Vagina (tissue), 2 donors: ENCODE measurements at regions not wholly inside any gene's neighbourhood (a gene's known extent, or its start where the extent isn't known, plus 50 kb on each side); places are given as distances from the start of the nearest gene placed in this dataset.
A peak's percentile ranks its signal among the peaks of the same experiment; 100 is the strongest.

Experiments used
- DNase-seq, 2 donors: peaks; one replicate each; pipeline ENCODE4 v3.0.0-alpha.2; 2017; ENCODE audit errors: extremely low spot score in 2 of 2
- H3K27ac ChIP-seq: fragments of 200-600 bp; sonication (generic); one replicate; pipeline ENCODE4 v1.5.1; 2019
- H3K27me3 ChIP-seq: fragments of 200-600 bp; sonication (generic); one replicate; pipeline ENCODE4 v1.5.1; 2019
- H3K36me3 ChIP-seq, 2 donors: fragments of 200-600 bp; sonication (generic); one replicate each; pipeline ENCODE4 v1.5.1; 2017 to 2019
- H3K4me1 ChIP-seq: fragments of 200-600 bp; sonication (generic); one replicate; pipeline ENCODE4 v1.5.1; 2019
- H3K4me3 ChIP-seq, 2 donors: fragments of 200-600 bp; sonication (generic); 1 replicate in 1 of 2; 2 replicates in 1 of 2; pipeline ENCODE4 v1.5.1; 2016 to 2019
- H3K9me3 ChIP-seq: fragments of 200-600 bp; sonication (generic); one replicate; pipeline ENCODE4 v1.5.1; 2019
- POLR2A ChIP-seq, 2 donors: fragments of 450-650 bp; IDR thresholded peaks; one replicate each; pipeline ENCODE4 v1.6.1; 2017; ENCODE audit warnings: antibody characterized with exemption in 2 of 2, mild to moderate bottlenecking in 2 of 2, moderate library complexity in 2 of 2
- POLR2AphosphoS5 ChIP-seq, 2 donors: sonication (generic); formaldehyde crosslinking; IDR thresholded peaks; one replicate each; pipeline ENCODE4 v1.9.0; 2017; ENCODE audit warnings: antibody characterized with exemption in 2 of 2, mild to moderate bottlenecking in 2 of 2, low read depth in 1 of 2; ENCODE audit not compliant: insufficient read depth in 1 of 2
- intact Hi-C: fragments of 100-400 bp; cut with DNase I; formaldehyde crosslinking; loops from one replicate; pipeline ENCODE4 v1.15.1; 2023
- TF ChIP-seq, protein P1 (sequence below), 3 experiments: fragments of 450-650 bp in 2 of 3; fragments of 200-600 bp in 1 of 3; sonication (generic) in 1 of 3; IDR thresholded peaks; one replicate each; pipeline ENCODE4 v1.5.1; 2017 to 2019; ENCODE audit warnings: antibody characterized with exemption in 3 of 3, mild to moderate bottlenecking in 2 of 3, moderate library complexity in 2 of 3

DNA sequence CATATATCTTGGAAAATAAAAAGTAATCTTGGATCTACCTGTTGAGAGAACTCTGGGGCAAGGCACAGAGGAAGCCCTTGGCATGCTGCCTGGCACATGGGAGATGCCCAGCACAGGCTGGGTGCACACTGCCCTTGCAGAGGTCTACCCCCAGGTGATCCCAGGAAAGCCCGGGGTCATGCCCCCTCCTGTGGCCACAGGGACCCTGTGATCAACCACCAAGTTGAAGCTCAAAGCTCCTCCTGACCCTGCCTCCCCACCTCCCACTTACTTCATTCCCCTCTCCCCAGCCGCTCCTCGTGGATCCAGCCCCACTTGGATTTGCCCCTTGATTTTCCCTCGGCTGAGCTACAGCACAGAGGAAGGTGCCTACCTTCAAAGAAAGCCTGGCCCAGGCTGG, 62.7 kb upstream of the LARS2 start:
- Histone ChIP-seq H3K36me3 (no peaks in the 10 kb centered on the region), H3K4me3 (no peak overlapping the region), H3K27me3 (no peaks in the 10 kb centered on the region), H3K9me3 (no peaks in the 10 kb centered on the region), H3K4me1 (no peaks in the 10 kb centered on the region), H3K27ac (no peak overlapping the region)
- DNase-seq, result peak in 1 of 2 donors; percentile 87
- intact Hi-C loops, result no loop called here
- no peak for TF ChIP-seq POLR2A (IDR thresholded peaks at IDR 0.05)
- TF ChIP-seq POLR2AphosphoS5 (IDR thresholded peaks at IDR 0.05; ENCODE audit: insufficient read depth in 1 of 2, low read depth in 1 of 2), result no peak
- TF ChIP-seq, protein P1, sequence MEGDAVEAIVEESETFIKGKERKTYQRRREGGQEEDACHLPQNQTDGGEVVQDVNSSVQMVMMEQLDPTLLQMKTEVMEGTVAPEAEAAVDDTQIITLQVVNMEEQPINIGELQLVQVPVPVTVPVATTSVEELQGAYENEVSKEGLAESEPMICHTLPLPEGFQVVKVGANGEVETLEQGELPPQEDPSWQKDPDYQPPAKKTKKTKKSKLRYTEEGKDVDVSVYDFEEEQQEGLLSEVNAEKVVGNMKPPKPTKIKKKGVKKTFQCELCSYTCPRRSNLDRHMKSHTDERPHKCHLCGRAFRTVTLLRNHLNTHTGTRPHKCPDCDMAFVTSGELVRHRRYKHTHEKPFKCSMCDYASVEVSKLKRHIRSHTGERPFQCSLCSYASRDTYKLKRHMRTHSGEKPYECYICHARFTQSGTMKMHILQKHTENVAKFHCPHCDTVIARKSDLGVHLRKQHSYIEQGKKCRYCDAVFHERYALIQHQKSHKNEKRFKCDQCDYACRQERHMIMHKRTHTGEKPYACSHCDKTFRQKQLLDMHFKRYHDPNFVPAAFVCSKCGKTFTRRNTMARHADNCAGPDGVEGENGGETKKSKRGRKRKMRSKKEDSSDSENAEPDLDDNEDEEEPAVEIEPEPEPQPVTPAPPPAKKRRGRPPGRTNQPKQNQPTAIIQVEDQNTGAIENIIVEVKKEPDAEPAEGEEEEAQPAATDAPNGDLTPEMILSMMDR (IDR thresholded peaks at IDR 0.05), result no peak

DNA sequence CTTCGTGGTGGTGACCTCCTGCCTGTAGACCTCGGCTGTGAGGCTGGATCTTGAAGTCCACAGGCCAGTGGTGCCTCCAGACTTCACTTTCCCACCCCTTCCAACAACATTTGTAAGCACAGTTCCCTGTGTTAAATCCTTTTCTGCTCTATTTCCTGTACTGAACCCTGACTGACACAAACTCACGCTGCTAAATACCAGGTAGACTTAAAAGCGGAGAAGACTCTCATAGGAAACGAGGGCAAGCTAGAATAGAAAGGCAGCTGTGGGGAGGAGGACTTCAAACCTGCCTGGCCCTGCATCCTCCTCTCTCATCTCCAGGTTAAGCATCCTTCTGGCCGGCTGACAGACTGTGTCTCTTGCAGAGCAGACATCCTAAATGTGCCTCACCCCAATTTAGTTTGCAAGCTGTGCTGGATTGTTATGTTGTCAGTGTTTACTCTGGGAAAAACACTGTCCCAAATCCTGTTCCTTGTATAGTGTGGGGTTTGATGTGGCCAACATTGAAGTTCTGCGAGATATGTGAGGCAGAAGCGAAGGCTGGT, 58.5 kb upstream of the LARS2 start:
- Histone ChIP-seq H3K4me3 (no peak overlapping the region), H3K9me3 (no peaks in the 10 kb centered on the region)
- intact Hi-C loops, result no loop called here

DNA sequence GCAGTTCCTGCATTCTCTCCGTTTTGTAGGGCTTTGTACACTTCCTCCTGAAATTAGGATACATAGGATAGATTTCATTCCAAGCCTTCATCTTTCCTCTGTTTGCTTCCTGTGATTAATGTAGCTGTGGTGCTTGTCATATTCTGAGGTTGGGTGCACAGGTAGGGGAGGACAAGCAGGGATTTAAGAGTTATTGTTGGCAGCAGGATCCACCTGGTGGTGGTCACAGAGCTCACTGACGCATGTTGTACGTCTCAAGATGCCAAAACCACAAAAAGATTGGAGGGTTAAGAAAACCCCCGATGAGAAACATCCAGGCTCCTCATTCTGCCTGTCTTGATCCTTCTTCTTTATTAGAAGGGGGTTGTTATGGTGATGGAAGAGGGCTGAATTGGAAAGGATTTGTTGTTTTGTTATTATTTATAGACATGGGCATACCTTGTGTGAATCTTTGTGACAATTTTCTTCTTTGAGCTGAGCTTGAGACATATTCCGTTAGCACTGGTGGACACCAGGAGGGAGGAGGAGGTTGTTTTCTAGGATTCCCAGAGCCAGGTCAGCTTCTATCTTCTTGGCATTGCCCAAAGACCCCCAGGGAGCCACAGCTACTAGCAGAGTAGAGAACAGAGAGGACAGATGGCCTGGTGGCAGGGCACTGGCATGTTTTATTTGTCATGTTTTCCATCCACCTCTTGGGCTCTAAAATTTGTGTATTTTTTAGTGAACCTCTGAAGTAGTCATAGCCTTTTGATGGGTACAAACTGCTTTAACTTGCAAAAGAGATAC, 57.7 kb upstream of the LARS2 start:
- no peaks in the 10 kb centered on the region for H3K36me3 ChIP-seq
- intact Hi-C loops, result no loop called here
- DNase-seq, result no peak
- no peak overlapping the region for H3K4me3 ChIP-seq
- H3K27me3 ChIP-seq, result no peaks in the 10 kb centered on the region
- H3K4me1 ChIP-seq, result no peaks in the 10 kb centered on the region
- TF ChIP-seq, protein P1 (IDR thresholded peaks at IDR 0.05), result no peak
- TF ChIP-seq POLR2A (IDR thresholded peaks at IDR 0.05), result no peak
- TF ChIP-seq POLR2AphosphoS5 (IDR thresholded peaks at IDR 0.05; ENCODE audit: insufficient read depth in 1 of 2, low read depth in 1 of 2), result no peak
- H3K9me3 ChIP-seq, result no peaks in the 10 kb centered on the region
- no peak overlapping the region for H3K27ac ChIP-seq

More for the DNA sequence above, 58.5 kb upstream of the LARS2 start:
- no peaks in the 10 kb centered on the region for H3K4me1 ChIP-seq
- no peaks in the 10 kb centered on the region for H3K27me3 ChIP-seq
- H3K27ac ChIP-seq, result no peak overlapping the region
- H3K36me3 ChIP-seq, result no peaks in the 10 kb centered on the region
- DNase-seq, result no peak
- TF ChIP-seq, protein P1 (IDR thresholded peaks at IDR 0.05), result no peak
- TF ChIP-seq POLR2A (IDR thresholded peaks at IDR 0.05) (no peak), POLR2AphosphoS5 (IDR thresholded peaks at IDR 0.05; ENCODE audit: insufficient read depth in 1 of 2, low read depth in 1 of 2) (no peak)

DNA sequence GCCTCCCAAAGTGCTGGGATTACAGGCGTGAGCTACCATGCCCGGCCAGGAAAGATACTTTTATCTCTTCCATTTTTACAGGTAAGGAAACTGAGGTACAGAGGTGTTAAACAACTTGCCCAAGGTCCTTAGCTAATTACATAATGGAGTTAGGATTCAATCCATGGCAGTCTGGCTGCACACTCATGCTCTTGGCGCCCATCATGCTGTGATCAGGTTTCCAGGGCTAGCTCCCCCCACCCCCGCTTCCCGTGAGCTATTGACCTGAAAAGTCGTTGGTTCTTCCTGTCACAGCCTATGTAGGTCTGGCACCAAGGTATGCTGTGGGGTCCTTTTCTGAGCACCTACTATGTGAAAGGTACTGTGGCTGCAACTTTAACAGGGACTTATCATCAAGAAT, 55.9 kb upstream of the LARS2 start:
- no peaks in the 10 kb centered on the region for H3K36me3 ChIP-seq
- H3K4me1 ChIP-seq, result no peaks in the 10 kb centered on the region
- no peak overlapping the region for H3K4me3 ChIP-seq
- DNase-seq, result no peak
- no peaks in the 10 kb centered on the region for H3K27me3 ChIP-seq
- no peak for TF ChIP-seq POLR2AphosphoS5 (IDR thresholded peaks at IDR 0.05; ENCODE audit: insufficient read depth in 1 of 2, low read depth in 1 of 2)
- no peak for TF ChIP-seq POLR2A (IDR thresholded peaks at IDR 0.05)
- TF ChIP-seq, protein P1 (IDR thresholded peaks at IDR 0.05), result no peak
- no peaks in the 10 kb centered on the region for H3K9me3 ChIP-seq
- intact Hi-C loops, result no loop called here
- no peak overlapping the region for H3K27ac ChIP-seq

DNA sequence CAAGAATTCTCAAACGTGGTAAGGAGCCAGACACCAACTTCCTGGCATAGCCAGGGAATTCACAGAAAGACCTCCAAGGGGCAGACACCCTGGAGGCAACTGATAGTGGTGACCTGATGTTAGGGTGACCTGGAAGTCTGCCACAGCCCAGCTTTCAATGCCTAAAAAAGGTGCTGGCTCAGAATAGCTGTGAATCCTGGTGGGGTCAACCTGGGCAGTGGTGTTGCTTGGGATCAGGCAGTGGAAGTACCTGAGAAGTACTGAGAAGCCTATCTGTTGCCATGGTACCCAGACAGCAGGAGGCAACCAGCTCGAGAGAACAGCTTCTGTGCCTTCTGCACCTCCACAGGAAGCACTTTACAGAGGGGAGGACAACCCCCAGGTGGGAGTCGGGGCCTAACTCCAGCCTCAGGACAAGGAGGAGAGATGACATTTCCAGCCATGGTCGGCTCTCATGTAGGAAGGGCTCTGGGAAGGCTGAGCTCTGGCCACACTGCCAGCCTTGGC, 55.4 kb upstream of the LARS2 start:
- Histone ChIP-seq H3K27me3 (no peaks in the 10 kb centered on the region), H3K4me3 (no peak overlapping the region), H3K36me3 (no peaks in the 10 kb centered on the region), H3K4me1 (no peaks in the 10 kb centered on the region), H3K9me3 (no peaks in the 10 kb centered on the region), H3K27ac (no peak overlapping the region)
- DNase-seq, result no peak
- intact Hi-C loops, result no loop called here
- TF ChIP-seq POLR2AphosphoS5 (IDR thresholded peaks at IDR 0.05; ENCODE audit: insufficient read depth in 1 of 2, low read depth in 1 of 2) (no peak), POLR2A (IDR thresholded peaks at IDR 0.05) (no peak)
- TF ChIP-seq, protein P1 (IDR thresholded peaks at IDR 0.05), result no peak
